Fibroblast of lung (primary cell): ENCODE measurements at regions not wholly inside any gene's neighbourhood (a gene's known extent, or its start where the extent isn't known, plus 50 kb on each side); places are given as distances from the start of the nearest gene placed in this dataset.
"Not testable (repeated sequence)": the region's sequence is repeated elsewhere in the genome, so short reads cannot be mapped to it uniquely, and the experiment has no call there.

Experiments
- DNase-seq, 2 donors: peaks; one replicate each; pipeline versions ENCODE4 v3.0.0 to v3.0.0-alpha.2; 2010; ENCODE audit warnings: low read depth in 2 of 2
- H2AFZ ChIP-seq: 2 replicates; pipeline ENCODE4 v1.5.1; 2012; ENCODE audit warnings: low read length, control low read depth, inconsistent platforms
- H3K27ac ChIP-seq: 2 replicates; pipeline ENCODE4 v1.5.1; 2011; ENCODE audit warnings: low read length, control low read depth; ENCODE audit not compliant: insufficient read depth
- H3K27me3 ChIP-seq: 2 replicates; pipeline ENCODE4 v1.5.1; 2011; ENCODE audit warnings: mild to moderate bottlenecking, low read length; ENCODE audit not compliant: control insufficient read depth, insufficient read depth
- H3K36me3 ChIP-seq: 2 replicates; pipeline ENCODE4 v1.5.1; 2011; ENCODE audit warnings: low read length; ENCODE audit not compliant: control insufficient read depth, insufficient read depth
- H3K4me1 ChIP-seq: 2 replicates; pipeline ENCODE4 v1.5.1; 2011; ENCODE audit warnings: low read length; ENCODE audit not compliant: control insufficient read depth, insufficient read depth; ENCODE audit errors: extremely low read depth
- H3K4me2 ChIP-seq: 2 replicates; pipeline ENCODE4 v1.5.1; 2011; ENCODE audit warnings: low read length, control low read depth; ENCODE audit not compliant: insufficient read depth; ENCODE audit errors: extremely low read depth
- H3K4me3 ChIP-seq, 4 experiments: fragments of 200-600 bp in 1 of 4; sonication (generic) in 1 of 4; replicated peaks in 1 of 4; 2 replicates each; pipeline ENCODE4 v1.5.1; 2011 to 2016; ENCODE audit warnings: low read length in 4 of 4, low read depth in 3 of 4, mild to moderate bottlenecking in 3 of 4, control low read depth in 2 of 4, inconsistent platforms in 1 of 4, mixed read lengths in 1 of 4; ENCODE audit not compliant: insufficient read depth in 1 of 4; ENCODE audit errors: control extremely low read depth in 1 of 4
- H3K79me2 ChIP-seq: 2 replicates; pipeline ENCODE4 v1.5.1; 2012; ENCODE audit warnings: mild to moderate bottlenecking, low read length, inconsistent platforms; ENCODE audit not compliant: control insufficient read depth, insufficient read depth
- H3K9ac ChIP-seq: 2 replicates; pipeline ENCODE4 v1.5.1; 2011; ENCODE audit warnings: mild to moderate bottlenecking, low read length, control low read depth; ENCODE audit not compliant: insufficient read depth
- H3K9me3 ChIP-seq: 2 replicates; pipeline ENCODE4 v1.5.1; 2012; ENCODE audit warnings: low read depth, low read length; ENCODE audit not compliant: control insufficient read depth, insufficient read depth
- H4K20me1 ChIP-seq: 2 replicates; pipeline ENCODE4 v1.5.1; 2011; ENCODE audit warnings: low read length; ENCODE audit not compliant: control insufficient read depth, insufficient read depth; ENCODE audit errors: extremely low read depth
- CTCF ChIP-seq, 2 donors: IDR thresholded peaks in 1 of 2; conservative IDR thresholded peaks in 1 of 2; 1 replicate in 1 of 2; 2 replicates in 1 of 2; pipeline ENCODE4 v1.5.1; 2011 to 2012; ENCODE audit warnings: low read length in 2 of 2, control low read depth in 1 of 2, inconsistent platforms in 1 of 2, low read depth in 1 of 2, mild to moderate bottlenecking in 1 of 2
- EZH2 ChIP-seq: IDR thresholded peaks from 2 replicates; pipeline ENCODE4 v1.5.1; 2012; ENCODE audit warnings: low read length, control low read depth, mild to moderate bottlenecking; ENCODE audit errors: missing control alignments

GRCh38 chr14:45650754-45651153 is 397.8 kb upstream of the MIS18BP1 start:
- no peaks in the 10 kb centered on the region for H3K9me3 ChIP-seq
- H2AFZ ChIP-seq, result no peak overlapping the region
- DNase-seq, result no peak
- no peaks in the 10 kb centered on the region for H3K79me2 ChIP-seq
- no peak overlapping the region for H3K4me2 ChIP-seq
- no peaks in the 10 kb centered on the region for H3K36me3 ChIP-seq
- no peaks in the 10 kb centered on the region for H3K4me1 ChIP-seq
- H3K27ac ChIP-seq, result no peak overlapping the region
- no peaks in the 10 kb centered on the region for H4K20me1 ChIP-seq
- H3K9ac ChIP-seq, result no peak overlapping the region
- TF ChIP-seq EZH2 (no peak), CTCF (conservative IDR thresholded peaks at IDR 0.05 in 1 of 2, IDR thresholded peaks at IDR 0.05 in 1 of 2; ENCODE audit: low read depth in 1 of 2, low read length in 2 of 2) (no peak)
- H3K4me3 ChIP-seq, result no peak overlapping the region
- H3K27me3 ChIP-seq, result no peaks in the 10 kb centered on the region

DNA sequence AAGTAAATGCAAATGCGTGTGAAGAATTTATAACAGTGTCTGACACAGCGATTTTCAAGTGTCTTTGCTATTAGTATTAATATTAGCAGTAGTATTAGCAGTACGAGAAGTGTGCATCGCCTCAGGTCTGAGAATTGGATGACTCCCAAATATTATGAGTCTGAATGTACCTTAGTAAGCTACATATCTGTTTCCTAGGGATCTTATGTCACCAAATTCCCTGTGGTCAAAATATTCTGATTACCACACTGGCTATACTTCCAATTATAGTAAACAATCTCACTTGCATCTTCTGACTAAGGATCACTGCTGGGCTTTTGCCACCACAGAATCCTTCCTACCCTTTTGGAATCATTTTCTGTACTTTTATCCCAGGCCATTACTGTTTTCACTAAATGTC is 396.0 kb upstream of the MIS18BP1 start:
- Histone ChIP-seq H3K79me2 (no peaks in the 10 kb centered on the region), H3K4me1 (no peaks in the 10 kb centered on the region), H2AFZ (no peak overlapping the region), H3K4me3 (no peak overlapping the region), H3K27ac (no peak overlapping the region), H4K20me1 (no peaks in the 10 kb centered on the region), H3K4me2 (no peak overlapping the region), H3K36me3 (no peaks in the 10 kb centered on the region), H3K27me3 (no peaks in the 10 kb centered on the region), H3K9me3 (no peaks in the 10 kb centered on the region), H3K9ac (no peak overlapping the region)
- peak in 1 of 2 donors; percentile 2 for DNase-seq
- TF ChIP-seq EZH2, result no peak
- no peak for TF ChIP-seq CTCF (conservative IDR thresholded peaks at IDR 0.05 in 1 of 2, IDR thresholded peaks at IDR 0.05 in 1 of 2; ENCODE audit: low read depth in 1 of 2, low read length in 2 of 2)

DNA sequence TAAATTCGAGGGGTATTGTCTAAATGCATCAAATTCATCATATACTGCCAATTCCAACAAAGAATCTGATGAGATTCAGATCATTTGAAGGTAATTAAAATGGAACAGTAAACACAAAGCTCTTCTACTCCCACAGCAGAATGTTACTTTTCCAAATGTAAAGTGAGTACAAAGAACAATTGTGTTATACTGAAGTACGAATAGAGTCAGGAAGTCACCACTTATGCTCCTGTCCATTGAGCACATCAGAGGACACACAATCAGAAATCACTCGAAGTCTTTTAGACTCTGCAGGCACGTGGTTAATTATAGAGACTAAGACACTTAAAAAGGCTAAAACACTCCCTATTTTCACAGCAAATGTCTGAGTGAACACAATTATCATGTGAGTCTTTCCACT is 388.5 kb upstream of the MIS18BP1 start:
- H3K9ac ChIP-seq, result no peak overlapping the region

GRCh38 chr14:45634651-45635441 is 381.8 kb upstream of the MIS18BP1 start:
- H3K79me2 ChIP-seq, H3K36me3 ChIP-seq, H4K20me1 ChIP-seq, H3K4me2 ChIP-seq, H3K4me1 ChIP-seq, H3K27ac ChIP-seq, H3K9ac ChIP-seq, H3K9me3 ChIP-seq, DNase-seq, H3K27me3 ChIP-seq, H2AFZ ChIP-seq, H3K4me3 ChIP-seq: not testable (repeated sequence)

More for the DNA sequence above, 388.5 kb upstream of the MIS18BP1 start:
- H2AFZ ChIP-seq, result no peak overlapping the region
- no peak overlapping the region for H3K4me2 ChIP-seq
- H3K4me3 ChIP-seq, result no peak overlapping the region
- no peak for TF ChIP-seq CTCF (conservative IDR thresholded peaks at IDR 0.05 in 1 of 2, IDR thresholded peaks at IDR 0.05 in 1 of 2; ENCODE audit: low read depth in 1 of 2, low read length in 2 of 2)
- no peak for TF ChIP-seq EZH2
- no peaks in the 10 kb centered on the region for H3K4me1 ChIP-seq
- H4K20me1 ChIP-seq, result no peaks in the 10 kb centered on the region
- no peaks in the 10 kb centered on the region for H3K79me2 ChIP-seq
- H3K27ac ChIP-seq, result no peak overlapping the region
- no peaks in the 10 kb centered on the region for H3K27me3 ChIP-seq
- no peaks in the 10 kb centered on the region for H3K9me3 ChIP-seq
- DNase-seq, result no peak
- no peaks in the 10 kb centered on the region for H3K36me3 ChIP-seq
